ENCODE measurements at regions not wholly inside any gene's neighbourhood (a gene's known extent, or its start where the extent isn't known, plus 50 kb on each side); places are given as distances from the start of the nearest gene placed in this dataset.

GRCh38 chr2:8452296-8452695 lies 229.6 kb upstream of the ID2 start:
- DNase-seq (ENCODE audit: low read depth), result no peak
- no peak overlapping the region for H3K4me3 ChIP-seq (ENCODE audit: low read depth, low read length)
- no peak for TF ChIP-seq CTCF (IDR thresholded peaks at IDR 0.05; ENCODE audit: control insufficient read depth, extremely low read depth, insufficient read depth)

- TF ChIP-seq CTCF (IDR thresholded peaks at IDR 0.05; ENCODE audit: control insufficient read depth, extremely low read depth, insufficient read depth), result no peak
- DNase-seq (ENCODE audit: low read depth), result no peak
- H3K4me3 ChIP-seq (ENCODE audit: low read depth, low read length), result no peak overlapping the region
Observed at GRCh38 chr2:8452979-8453903, 228.6 kb upstream of the ID2 start.

- no peak overlapping the region for H3K4me3 ChIP-seq (ENCODE audit: low read depth, low read length)
- no peak for DNase-seq (ENCODE audit: low read depth)
- TF ChIP-seq CTCF (IDR thresholded peaks at IDR 0.05; ENCODE audit: control insufficient read depth, extremely low read depth, insufficient read depth), result no peak
Observed at GRCh38 chr2:8453904-8454302, 228.0 kb upstream of the ID2 start.

- no peak for DNase-seq (ENCODE audit: low read depth)
- no peak for TF ChIP-seq CTCF (IDR thresholded peaks at IDR 0.05; ENCODE audit: control insufficient read depth, extremely low read depth, insufficient read depth)
- no peak overlapping the region for H3K4me3 ChIP-seq (ENCODE audit: low read depth, low read length)
Observed at GRCh38 chr2:8454797-8455196, 227.1 kb upstream of the ID2 start.

GRCh38 chr2:8455236-8456150 lies 226.4 kb upstream of the ID2 start:
- H3K4me3 ChIP-seq (ENCODE audit: low read depth, low read length), result no peak overlapping the region
- TF ChIP-seq CTCF (IDR thresholded peaks at IDR 0.05; ENCODE audit: control insufficient read depth, extremely low read depth, insufficient read depth), result no peak
- DNase-seq (ENCODE audit: low read depth), result no peak

- no peak for TF ChIP-seq CTCF (IDR thresholded peaks at IDR 0.05; ENCODE audit: control insufficient read depth, extremely low read depth, insufficient read depth)
- H3K4me3 ChIP-seq (ENCODE audit: low read depth, low read length), result no peak overlapping the region
- DNase-seq (ENCODE audit: low read depth), result no peak
Observed at GRCh38 chr2:8456151-8457091, 225.4 kb upstream of the ID2 start.
